ENCODE measurements at regions not wholly inside any gene's neighbourhood (a gene's known extent, or its start where the extent isn't known, plus 50 kb on each side); places are given as distances from the start of the nearest gene placed in this dataset.

- Histone ChIP-seq H3K9me3 (no peaks in the 10 kb centered on the region), H3K4me1 (no peaks in the 10 kb centered on the region), H3K36me3 (no peaks in the 10 kb centered on the region), H3K4me3 (no peak overlapping the region), H3K27ac (no peak overlapping the region), H3K27me3 (no peaks in the 10 kb centered on the region)
- TF ChIP-seq CTCF (IDR thresholded peaks at IDR 0.05) = no peak
- DNase-seq (ENCODE audit: low spot score) = no peak
Measured at GRCh38 chr2:79292239-79292957, 132.8 kb upstream of the REG3A start.

- no peak for TF ChIP-seq CTCF (IDR thresholded peaks at IDR 0.05)
- H3K27me3 ChIP-seq = no peaks in the 10 kb centered on the region
- H3K4me1 ChIP-seq = no peaks in the 10 kb centered on the region
- H3K9me3 ChIP-seq = peaks cover 0 to 20% of the 10 kb centered on the region in 2 donors
- no peak for DNase-seq (ENCODE audit: low spot score)
- no peak overlapping the region for H3K27ac ChIP-seq
- H3K4me3 ChIP-seq = no peak overlapping the region
- H3K36me3 ChIP-seq = no peaks in the 10 kb centered on the region
Measured at GRCh38 chr2:79275863-79276262, 116.3 kb upstream of the REG3A start.

- H3K27me3 ChIP-seq = no peaks in the 10 kb centered on the region
- no peak overlapping the region for H3K27ac ChIP-seq
- H3K4me3 ChIP-seq = no peak overlapping the region
- DNase-seq (ENCODE audit: low spot score) = no peak
- peaks cover 0 to 20% of the 10 kb centered on the region in 2 donors for H3K9me3 ChIP-seq
- no peaks in the 10 kb centered on the region for H3K4me1 ChIP-seq
- no peaks in the 10 kb centered on the region for H3K36me3 ChIP-seq
- no peak for TF ChIP-seq CTCF (IDR thresholded peaks at IDR 0.05)
Measured at GRCh38 chr2:79275197-79275596, 115.6 kb upstream of the REG3A start.

- DNase-seq (ENCODE audit: low spot score) = no peak
- H3K9me3 ChIP-seq = peaks cover 0 to 20% of the 10 kb centered on the region in 2 donors
- no peaks in the 10 kb centered on the region for H3K36me3 ChIP-seq
- no peak for TF ChIP-seq CTCF (IDR thresholded peaks at IDR 0.05)
- H3K27me3 ChIP-seq = no peaks in the 10 kb centered on the region
- H3K4me3 ChIP-seq = no peak overlapping the region
- no peaks in the 10 kb centered on the region for H3K4me1 ChIP-seq
- H3K27ac ChIP-seq = no peak overlapping the region
Measured at GRCh38 chr2:79272616-79273015, 113.1 kb upstream of the REG3A start.

- H3K27me3 ChIP-seq = no peaks in the 10 kb centered on the region
- no peaks in the 10 kb centered on the region for H3K36me3 ChIP-seq
- no peaks in the 10 kb centered on the region for H3K4me1 ChIP-seq
- H3K9me3 ChIP-seq = peaks cover 0 to 20% of the 10 kb centered on the region in 2 donors
- H3K27ac ChIP-seq = no peak overlapping the region
- no peak overlapping the region for H3K4me3 ChIP-seq
- no peak for DNase-seq (ENCODE audit: low spot score)
- TF ChIP-seq CTCF (IDR thresholded peaks at IDR 0.05) = no peak
Measured at GRCh38 chr2:79271456-79271855, 111.9 kb upstream of the REG3A start.

GRCh38 chr2:79260848-79261247 lies 101.3 kb upstream of the REG3A start:
- TF ChIP-seq CTCF (IDR thresholded peaks at IDR 0.05) = no peak
- Histone ChIP-seq H3K27me3 (no peaks in the 10 kb centered on the region), H3K27ac (no peak overlapping the region), H3K36me3 (no peaks in the 10 kb centered on the region), H3K9me3 (no peaks in the 10 kb centered on the region), H3K4me3 (no peak overlapping the region), H3K4me1 (no peaks in the 10 kb centered on the region)
- no peak for DNase-seq (ENCODE audit: low spot score)

All from right atrium auricular region (tissue), 2 donors.